Fibroblast of villous mesenchyme (primary cell): ENCODE measurements at regions not wholly inside any gene's neighbourhood (a gene's known extent, or its start where the extent isn't known, plus 50 kb on each side); places are given as distances from the start of the nearest gene placed in this dataset.

Source experiments
- DNase-seq: peaks from one replicate; pipeline ENCODE4 v3.0.0-alpha.2; 2010; ENCODE audit warnings: low read depth
- H3K4me3 ChIP-seq: 2 replicates; pipeline ENCODE4 v1.5.1; 2011; ENCODE audit warnings: low read depth, mild to moderate bottlenecking, low read length
- TF ChIP-seq, protein P1 (sequence below): IDR thresholded peaks from 2 replicates; pipeline ENCODE4 v1.5.1; 2012; ENCODE audit warnings: low read depth, mild to moderate bottlenecking, low read length; ENCODE audit not compliant: insufficient read depth

DNA sequence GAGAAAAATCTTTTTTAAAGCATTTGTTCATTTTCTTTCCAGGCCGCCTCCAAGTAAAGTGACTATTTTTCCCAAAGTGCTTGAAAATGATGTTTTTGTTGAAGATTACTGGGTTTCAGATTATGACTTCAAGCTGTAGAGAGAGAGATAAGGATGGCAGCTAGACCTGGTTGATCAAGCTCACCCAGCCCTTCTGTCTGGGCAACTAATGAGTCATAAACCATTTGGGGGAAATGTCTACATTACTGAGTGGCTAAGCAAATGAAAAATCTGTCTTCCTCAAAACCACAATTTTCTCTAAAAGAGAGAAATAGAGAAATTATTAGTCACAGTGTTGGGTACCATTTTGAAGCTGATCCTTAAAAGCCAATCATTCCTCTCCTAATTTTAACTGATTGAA, 355.4 kb upstream of the CPEB2 start:
- TF ChIP-seq, protein P1, sequence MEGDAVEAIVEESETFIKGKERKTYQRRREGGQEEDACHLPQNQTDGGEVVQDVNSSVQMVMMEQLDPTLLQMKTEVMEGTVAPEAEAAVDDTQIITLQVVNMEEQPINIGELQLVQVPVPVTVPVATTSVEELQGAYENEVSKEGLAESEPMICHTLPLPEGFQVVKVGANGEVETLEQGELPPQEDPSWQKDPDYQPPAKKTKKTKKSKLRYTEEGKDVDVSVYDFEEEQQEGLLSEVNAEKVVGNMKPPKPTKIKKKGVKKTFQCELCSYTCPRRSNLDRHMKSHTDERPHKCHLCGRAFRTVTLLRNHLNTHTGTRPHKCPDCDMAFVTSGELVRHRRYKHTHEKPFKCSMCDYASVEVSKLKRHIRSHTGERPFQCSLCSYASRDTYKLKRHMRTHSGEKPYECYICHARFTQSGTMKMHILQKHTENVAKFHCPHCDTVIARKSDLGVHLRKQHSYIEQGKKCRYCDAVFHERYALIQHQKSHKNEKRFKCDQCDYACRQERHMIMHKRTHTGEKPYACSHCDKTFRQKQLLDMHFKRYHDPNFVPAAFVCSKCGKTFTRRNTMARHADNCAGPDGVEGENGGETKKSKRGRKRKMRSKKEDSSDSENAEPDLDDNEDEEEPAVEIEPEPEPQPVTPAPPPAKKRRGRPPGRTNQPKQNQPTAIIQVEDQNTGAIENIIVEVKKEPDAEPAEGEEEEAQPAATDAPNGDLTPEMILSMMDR, result no peak
- H3K4me3 ChIP-seq, result no peak overlapping the region
- DNase-seq, result no peak

DNA sequence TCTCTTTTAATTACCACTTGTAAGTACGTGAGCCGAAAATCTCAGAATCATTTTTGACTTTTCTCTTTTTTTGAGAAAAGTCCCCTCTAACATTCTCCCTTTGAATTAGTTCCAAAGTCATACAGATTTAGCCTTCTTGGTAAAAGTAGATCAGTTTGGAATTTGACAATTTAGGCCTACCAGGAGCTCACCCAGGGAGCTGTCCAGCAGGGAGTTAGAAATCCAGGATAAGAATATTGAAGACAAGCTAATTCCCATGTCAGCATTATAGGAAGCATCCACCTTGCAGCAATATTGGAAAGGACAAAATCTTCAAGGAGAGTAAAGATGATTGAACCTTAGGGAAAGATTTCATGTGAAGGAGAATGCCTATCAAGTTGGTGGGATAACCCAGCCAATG, 352.2 kb upstream of the CPEB2 start:
- TF ChIP-seq, protein P1, result no peak
- no peak overlapping the region for H3K4me3 ChIP-seq
- no peak for DNase-seq

DNA sequence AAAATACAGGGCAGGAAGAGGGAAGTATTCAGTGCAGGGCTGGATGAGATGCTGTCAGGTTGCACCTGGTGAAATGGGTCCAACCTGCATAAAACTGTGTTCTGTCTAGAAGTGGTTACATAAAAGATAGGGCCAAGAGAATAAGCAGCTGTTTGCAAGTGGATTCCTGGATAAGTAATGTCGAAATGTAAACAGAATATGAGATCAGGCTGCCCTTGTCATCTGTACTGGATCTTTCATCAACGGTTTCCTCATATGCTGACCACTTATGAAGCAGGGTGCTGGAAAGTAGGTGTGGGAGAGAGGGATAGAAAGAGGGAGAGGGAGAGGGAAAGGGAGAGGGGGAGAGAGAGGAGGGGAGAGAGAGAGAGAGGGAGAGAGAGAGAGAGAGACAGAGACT, 349.8 kb upstream of the CPEB2 start:
- TF ChIP-seq, protein P1, result no peak
- DNase-seq, result peak; percentile 2
- no peak overlapping the region for H3K4me3 ChIP-seq

DNA sequence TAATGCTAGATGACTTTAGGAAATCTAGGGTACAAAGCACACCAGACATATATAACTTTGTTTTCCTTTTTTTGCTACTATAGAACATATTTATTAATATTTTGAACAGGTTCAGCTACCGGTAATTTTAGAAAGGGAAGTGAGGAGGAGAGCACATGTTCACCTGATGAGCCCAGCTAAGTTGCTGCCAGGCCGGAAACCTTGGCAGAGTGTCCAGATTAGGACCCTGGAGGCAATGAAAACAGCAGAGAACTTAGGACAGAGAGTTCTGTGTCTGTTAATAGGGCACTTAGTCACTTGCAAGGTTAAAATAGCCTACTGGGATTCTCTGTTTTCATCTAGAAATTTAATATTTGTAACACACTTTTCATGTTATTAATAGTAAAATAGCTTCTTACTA, 348.9 kb upstream of the CPEB2 start:
- TF ChIP-seq, protein P1, result no peak
- no peak overlapping the region for H3K4me3 ChIP-seq

DNA sequence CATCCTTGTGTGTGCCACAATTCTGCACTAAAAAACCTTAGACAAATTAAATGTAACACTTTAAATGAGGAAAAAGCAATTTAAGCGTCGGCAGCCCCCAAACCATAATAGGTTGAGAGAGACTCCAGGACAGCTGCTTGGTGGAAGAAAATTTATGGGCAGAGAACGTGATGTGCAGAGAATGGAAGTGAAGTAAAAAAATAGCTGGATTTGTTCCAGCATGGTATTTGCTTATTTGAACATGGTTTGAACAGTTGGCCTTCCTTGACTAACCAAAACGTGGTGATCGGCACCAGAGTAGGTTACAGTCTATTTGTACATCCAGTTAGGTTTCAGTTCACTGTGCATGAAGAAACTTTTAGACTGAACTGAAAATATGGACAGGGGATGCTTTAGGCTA, 343.0 kb upstream of the CPEB2 start:
- no peak overlapping the region for H3K4me3 ChIP-seq
- TF ChIP-seq, protein P1, result no peak
- DNase-seq, result no peak

More for the DNA sequence above, 348.9 kb upstream of the CPEB2 start:
- DNase-seq, result no peak

DNA sequence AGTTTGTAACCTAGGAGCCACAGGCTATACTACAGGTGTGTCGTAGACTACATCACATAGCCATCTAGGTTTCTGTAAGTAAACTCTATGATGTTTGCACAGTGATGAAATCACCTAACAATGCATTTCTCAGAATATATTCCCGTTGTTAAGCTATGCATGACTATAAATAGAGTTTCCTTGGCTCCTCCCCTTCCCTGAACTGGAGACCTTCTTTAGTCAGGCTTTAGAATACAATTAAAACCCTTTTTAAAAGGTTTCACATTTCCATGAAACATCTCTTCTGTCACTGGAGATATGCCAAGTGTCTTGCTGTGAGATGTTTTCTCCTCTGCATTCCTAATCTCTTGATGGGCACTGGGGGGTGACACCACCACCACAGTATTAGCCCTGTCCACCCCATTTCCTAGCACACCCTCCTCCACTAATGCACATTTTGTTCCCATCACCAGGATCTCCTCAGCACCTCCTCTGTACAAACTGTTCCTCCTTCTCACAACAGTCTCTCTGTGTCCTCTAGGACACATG, 334.6 kb upstream of the CPEB2 start:
- H3K4me3 ChIP-seq, result no peak overlapping the region
- DNase-seq, result no peak

More for the DNA sequence above, 334.6 kb upstream of the CPEB2 start:
- TF ChIP-seq, protein P1, result no peak
